H9 (cell line): ENCODE measurements at regions not wholly inside any gene's neighbourhood (a gene's known extent, or its start where the extent isn't known, plus 50 kb on each side); places are given as distances from the start of the nearest gene placed in this dataset.

Experiments
- DNase-seq: peaks from one replicate; pipeline ENCODE4 v3.0.0-alpha.2; 2017
- H2AFZ ChIP-seq: one replicate; pipeline ENCODE4 v1.6.1; 2013; ENCODE audit warnings: mild to moderate bottlenecking, low read length, control low read depth, moderate library complexity
- H2AK5ac ChIP-seq: 2 replicates; pipeline ENCODE4 v1.6.1; 2013; ENCODE audit warnings: low read length, control low read depth, mixed read lengths; ENCODE audit not compliant: insufficient read length
- H2BK120ac ChIP-seq: one replicate; pipeline ENCODE4 v1.6.1; 2013; ENCODE audit warnings: low read depth, mild to moderate bottlenecking, low read length, control low read depth, inconsistent platforms; ENCODE audit not compliant: poor library complexity, severe bottlenecking
- H2BK12ac ChIP-seq: 2 replicates; pipeline ENCODE4 v1.6.1; 2013; ENCODE audit warnings: low read length, control low read depth, mixed read lengths, low read depth; ENCODE audit not compliant: insufficient read length
- H2BK15ac ChIP-seq: 2 replicates; pipeline ENCODE4 v1.6.1; 2013; ENCODE audit warnings: low read depth, low read length, control low read depth
- H2BK20ac ChIP-seq: one replicate; pipeline ENCODE4 v1.6.1; 2013; ENCODE audit warnings: low read depth, mild to moderate bottlenecking, low read length, control low read depth, inconsistent platforms; ENCODE audit not compliant: poor library complexity, severe bottlenecking
- H2BK5ac ChIP-seq: 2 replicates; pipeline ENCODE4 v1.6.1; 2013; ENCODE audit warnings: low read length, control low read depth, mixed read lengths; ENCODE audit not compliant: insufficient read length
- H3K14ac ChIP-seq: 2 replicates; pipeline ENCODE4 v1.6.1; 2013; ENCODE audit warnings: low read length, control low read depth; ENCODE audit not compliant: insufficient read depth
- H3K18ac ChIP-seq: 2 replicates; pipeline ENCODE4 v1.6.1; 2013; ENCODE audit warnings: low read depth, mild to moderate bottlenecking, mixed read lengths, low read length, control low read depth; ENCODE audit not compliant: insufficient read length
- H3K23ac ChIP-seq: 2 replicates; pipeline ENCODE4 v1.6.1; 2013; ENCODE audit warnings: low read length, control low read depth, mixed read lengths, low read depth; ENCODE audit not compliant: insufficient read length
- H3K23me2 ChIP-seq: 2 replicates; pipeline ENCODE4 v1.6.1; 2013; ENCODE audit warnings: low read depth, mild to moderate bottlenecking, mixed read lengths, low read length, control low read depth; ENCODE audit not compliant: insufficient read length, poor library complexity, severe bottlenecking
- H3K27ac ChIP-seq: 2 replicates; pipeline ENCODE4 v1.5.1; 2013; ENCODE audit warnings: low read length, control low read depth, mixed read lengths, low read depth; ENCODE audit not compliant: insufficient read length
- H3K27me3 ChIP-seq: 2 replicates; pipeline ENCODE4 v1.6.1; 2013; ENCODE audit warnings: low read length, control low read depth, inconsistent platforms; ENCODE audit not compliant: insufficient read depth
- H3K4ac ChIP-seq: 2 replicates; pipeline ENCODE4 v1.6.1; 2013; ENCODE audit warnings: low read depth, mild to moderate bottlenecking, control low read depth, inconsistent platforms, low read length, moderate library complexity
- H3K4me1 ChIP-seq: 2 replicates; pipeline ENCODE4 v1.6.1; 2013; ENCODE audit warnings: low read length, control low read depth, inconsistent platforms; ENCODE audit not compliant: insufficient read depth
- H3K4me2 ChIP-seq: 2 replicates; pipeline ENCODE4 v1.6.1; 2013; ENCODE audit warnings: low read length, control low read depth, mixed read lengths; ENCODE audit not compliant: insufficient read length, insufficient read depth
- H3K56ac ChIP-seq: 2 replicates; pipeline ENCODE4 v1.6.1; 2013; ENCODE audit warnings: low read depth, mild to moderate bottlenecking, mixed read lengths, low read length, control low read depth; ENCODE audit not compliant: insufficient read length
- H3K79me1 ChIP-seq: 2 replicates; pipeline ENCODE4 v1.6.1; 2013; ENCODE audit warnings: low read depth, mild to moderate bottlenecking, moderate library complexity, low read length, control low read depth, inconsistent platforms; ENCODE audit not compliant: insufficient read depth, poor library complexity, severe bottlenecking
- H3K79me2 ChIP-seq: 2 replicates; pipeline ENCODE4 v1.6.1; 2013; ENCODE audit warnings: low read length, control low read depth, inconsistent platforms; ENCODE audit not compliant: insufficient read depth
- H3K9ac ChIP-seq: 2 replicates; pipeline ENCODE4 v1.6.1; 2013; ENCODE audit warnings: low read length, control low read depth, mixed read lengths; ENCODE audit not compliant: insufficient read length; ENCODE audit errors: extremely low read depth
- H3K9me3 ChIP-seq: one replicate; pipeline ENCODE4 v1.6.1; 2013; ENCODE audit warnings: low read depth, low read length, inconsistent platforms; ENCODE audit not compliant: control insufficient read depth
- H3T11ph ChIP-seq: one replicate; pipeline ENCODE4 v1.6.1; 2013; ENCODE audit warnings: mild to moderate bottlenecking, low read length, control low read depth, inconsistent platforms
- H4K20me1 ChIP-seq: one replicate; pipeline ENCODE4 v1.6.1; 2013; ENCODE audit not compliant: control insufficient read depth, insufficient read length, insufficient read depth
- H4K5ac ChIP-seq: 2 replicates; pipeline ENCODE4 v1.6.1; 2013; ENCODE audit warnings: low read depth, mild to moderate bottlenecking, mixed read lengths, low read length, control low read depth; ENCODE audit not compliant: insufficient read length
- H4K8ac ChIP-seq: replicated peaks from 2 replicates; pipeline ENCODE4 v1.6.1; 2013; ENCODE audit warnings: low read length, control low read depth, mixed read lengths, low read depth; ENCODE audit not compliant: insufficient read length
- H4K91ac ChIP-seq: 2 replicates; pipeline ENCODE4 v1.6.1; 2013; ENCODE audit warnings: low read depth, mild to moderate bottlenecking, moderate library complexity, mixed read lengths, low read length, control low read depth; ENCODE audit not compliant: insufficient read length
- H3K27ac Mint-ChIP-seq, 3 experiments: 2 replicates in 2 of 3; 3 replicates in 1 of 3; pipeline ENCODE4 v1.8.0; 2020 to 2021; ENCODE audit warnings: mixed read lengths in 3 of 3, mild to moderate bottlenecking in 1 of 3, moderate library complexity in 1 of 3
- H3K27me3 Mint-ChIP-seq: 2 replicates; pipeline ENCODE4 v1.8.0; 2021; ENCODE audit warnings: low read depth, mild to moderate bottlenecking, moderate library complexity, mixed read lengths
- H3K36me3 Mint-ChIP-seq, 3 experiments: 2 replicates in 2 of 3; 3 replicates in 1 of 3; pipeline ENCODE4 v1.8.0; 2020 to 2021; ENCODE audit warnings: low read depth in 3 of 3, mixed read lengths in 3 of 3; ENCODE audit not compliant: insufficient read depth in 1 of 3
- H3K4me1 Mint-ChIP-seq, 2 experiments: 2 replicates each; pipeline ENCODE4 v1.8.0; 2020; ENCODE audit warnings: mixed read lengths in 2 of 2
- H3K4me3 Mint-ChIP-seq, 2 experiments: 2 replicates in 1 of 2; 3 replicates in 1 of 2; pipeline ENCODE4 v1.8.0; 2020 to 2021; ENCODE audit warnings: mild to moderate bottlenecking in 2 of 2, mixed read lengths in 2 of 2, moderate library complexity in 1 of 2
- H3K9me3 Mint-ChIP-seq, 2 experiments: 2 replicates in 1 of 2; 3 replicates in 1 of 2; pipeline ENCODE4 v1.8.0; 2020; ENCODE audit warnings: mild to moderate bottlenecking in 2 of 2, mixed read lengths in 2 of 2, moderate library complexity in 1 of 2
- WGBS: extraction: QIAGEN DNeasy Blood & Tissue Kit; methylation state at CpG from one replicate; pipeline ENCODE4 v1.1.7; 2013; ENCODE audit warnings: missing lambda C conversion rate, low lambda C conversion rate, mixed read lengths; ENCODE audit not compliant: insufficient read length; ENCODE audit errors: extremely low coverage; 5-methylcytosine and 5-hydroxymethylcytosine counted together
- TF ChIP-seq, protein P1 (sequence below): fragments of 200-600 bp; sonication (generic); conservative IDR thresholded peaks from 3 replicates; pipeline ENCODE4 v1.8.0; 2021; ENCODE audit warnings: antibody characterized with exemption, mild to moderate bottlenecking

GRCh38 chr15:66651913-66652642 lies 50.0 kb upstream of the SMAD6 start:
- Mint-ChIP-seq H3K36me3 (no peaks in the 10 kb centered on the region), H3K27ac (no peak overlapping the region; a peak in 1 of 7 replicates), H3K27me3 (peaks cover 9% of the 10 kb centered on the region), H3K4me1 (peaks cover 31 to 54% of the 10 kb centered on the region in 2 experiments), H3K9me3 (no peaks in the 10 kb centered on the region; a peak in 1 of 5 replicates), H3K4me3 (no peak overlapping the region)
- Histone ChIP-seq H3K79me1 (no peaks in the 10 kb centered on the region), H3T11ph (no peak overlapping the region), H3K23me2 (no peaks in the 10 kb centered on the region), H3K27ac (no peak overlapping the region), H4K8ac (no peak overlapping the region), H4K91ac (no peak overlapping the region), H3K9ac (no peak overlapping the region), H2AK5ac (no peak overlapping the region), H3K23ac (no peak overlapping the region), H2BK20ac (no peak overlapping the region), H3K4me2 (no peak overlapping the region), H3K4me1 (peaks cover 11% of the 10 kb centered on the region), H3K4ac (no peak overlapping the region), H4K5ac (no peak overlapping the region), H2BK12ac (no peak overlapping the region), H2AFZ (no peak overlapping the region), H3K14ac (no peak overlapping the region), H2BK5ac (no peak overlapping the region), H3K56ac (no peak overlapping the region), H2BK120ac (no peak overlapping the region), H3K9me3 (no peaks in the 10 kb centered on the region), H3K18ac (no peak overlapping the region), H2BK15ac (no peak overlapping the region), H3K27me3 (no peaks in the 10 kb centered on the region), H4K20me1 (no peaks in the 10 kb centered on the region), H3K79me2 (no peaks in the 10 kb centered on the region)
- TF ChIP-seq, protein P1, sequence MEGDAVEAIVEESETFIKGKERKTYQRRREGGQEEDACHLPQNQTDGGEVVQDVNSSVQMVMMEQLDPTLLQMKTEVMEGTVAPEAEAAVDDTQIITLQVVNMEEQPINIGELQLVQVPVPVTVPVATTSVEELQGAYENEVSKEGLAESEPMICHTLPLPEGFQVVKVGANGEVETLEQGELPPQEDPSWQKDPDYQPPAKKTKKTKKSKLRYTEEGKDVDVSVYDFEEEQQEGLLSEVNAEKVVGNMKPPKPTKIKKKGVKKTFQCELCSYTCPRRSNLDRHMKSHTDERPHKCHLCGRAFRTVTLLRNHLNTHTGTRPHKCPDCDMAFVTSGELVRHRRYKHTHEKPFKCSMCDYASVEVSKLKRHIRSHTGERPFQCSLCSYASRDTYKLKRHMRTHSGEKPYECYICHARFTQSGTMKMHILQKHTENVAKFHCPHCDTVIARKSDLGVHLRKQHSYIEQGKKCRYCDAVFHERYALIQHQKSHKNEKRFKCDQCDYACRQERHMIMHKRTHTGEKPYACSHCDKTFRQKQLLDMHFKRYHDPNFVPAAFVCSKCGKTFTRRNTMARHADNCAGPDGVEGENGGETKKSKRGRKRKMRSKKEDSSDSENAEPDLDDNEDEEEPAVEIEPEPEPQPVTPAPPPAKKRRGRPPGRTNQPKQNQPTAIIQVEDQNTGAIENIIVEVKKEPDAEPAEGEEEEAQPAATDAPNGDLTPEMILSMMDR: no peak
- WGBS: no CpG with 5 or more reads among the region's 5 CpGs
- DNase-seq: no peak
